ENCODE measurements at regions not wholly inside any gene's neighbourhood (a gene's known extent, or its start where the extent isn't known, plus 50 kb on each side); places are given as distances from the start of the nearest gene placed in this dataset.

- no peak for DNase-seq
- Mint-ChIP-seq H3K9me3 (ENCODE audit: unreplicated experiment) (peaks cover 4% of the 10 kb centered on the region), H3K27ac (ENCODE audit: unreplicated experiment) (no peak overlapping the region), H3K27me3 (ENCODE audit: unreplicated experiment) (no peaks in the 10 kb centered on the region), H3K4me1 (ENCODE audit: low read depth, unreplicated experiment) (no peaks in the 10 kb centered on the region), H3K36me3 (ENCODE audit: unreplicated experiment) (no peaks in the 10 kb centered on the region), H3K4me3 (ENCODE audit: unreplicated experiment) (no peak overlapping the region)
- TF ChIP-seq CTCF (IDR thresholded peaks at IDR 0.05; ENCODE audit: partially characterized antibody, unreplicated experiment), result no peak
Measured at GRCh38 chr2:216808805-216809425, 50.9 kb downstream of the TNP1 start.

GRCh38 chr2:216807857-216808272, 52.0 kb downstream of the TNP1 start:
- Mint-ChIP-seq H3K4me3 (ENCODE audit: unreplicated experiment) (no peak overlapping the region), H3K36me3 (ENCODE audit: unreplicated experiment) (no peaks in the 10 kb centered on the region), H3K4me1 (ENCODE audit: low read depth, unreplicated experiment) (no peaks in the 10 kb centered on the region), H3K27ac (ENCODE audit: unreplicated experiment) (no peak overlapping the region), H3K9me3 (ENCODE audit: unreplicated experiment) (peaks cover 4% of the 10 kb centered on the region), H3K27me3 (ENCODE audit: unreplicated experiment) (no peaks in the 10 kb centered on the region)
- TF ChIP-seq CTCF (IDR thresholded peaks at IDR 0.05; ENCODE audit: partially characterized antibody, unreplicated experiment), result no peak
- no peak for DNase-seq

GRCh38 chr2:216804357-216805350, 55.2 kb downstream of the TNP1 start:
- H3K4me3 Mint-ChIP-seq (ENCODE audit: unreplicated experiment), result no peak overlapping the region
- TF ChIP-seq CTCF (IDR thresholded peaks at IDR 0.05; ENCODE audit: partially characterized antibody, unreplicated experiment), result no peak
- no peak for DNase-seq
- H3K27ac Mint-ChIP-seq (ENCODE audit: unreplicated experiment), result no peak overlapping the region
- no peaks in the 10 kb centered on the region for H3K27me3 Mint-ChIP-seq (ENCODE audit: unreplicated experiment)
- peaks cover 2% of the 10 kb centered on the region for H3K9me3 Mint-ChIP-seq (ENCODE audit: unreplicated experiment)
- H3K4me1 Mint-ChIP-seq (ENCODE audit: low read depth, unreplicated experiment), result no peaks in the 10 kb centered on the region
- no peaks in the 10 kb centered on the region for H3K36me3 Mint-ChIP-seq (ENCODE audit: unreplicated experiment)

- TF ChIP-seq CTCF (IDR thresholded peaks at IDR 0.05; ENCODE audit: partially characterized antibody, unreplicated experiment), result no peak
- Mint-ChIP-seq H3K9me3 (ENCODE audit: unreplicated experiment) (peaks cover 2% of the 10 kb centered on the region), H3K4me3 (ENCODE audit: unreplicated experiment) (no peak overlapping the region), H3K27me3 (ENCODE audit: unreplicated experiment) (peaks cover under 1% of the 10 kb centered on the region), H3K27ac (ENCODE audit: unreplicated experiment) (no peak overlapping the region), H3K4me1 (ENCODE audit: low read depth, unreplicated experiment) (no peaks in the 10 kb centered on the region), H3K36me3 (ENCODE audit: unreplicated experiment) (no peaks in the 10 kb centered on the region)
- no peak for DNase-seq
Measured at GRCh38 chr2:216803791-216804190, 56.1 kb downstream of the TNP1 start.

All from glutamatergic neuron (in vitro differentiated cells).